ENCODE measurements at regions not wholly inside any gene's neighbourhood (a gene's known extent, or its start where the extent isn't known, plus 50 kb on each side); places are given as distances from the start of the nearest gene placed in this dataset.
"Not testable (repeated sequence)": the region's sequence is repeated elsewhere in the genome, so short reads cannot be mapped to it uniquely, and the experiment has no call there.

DNA sequence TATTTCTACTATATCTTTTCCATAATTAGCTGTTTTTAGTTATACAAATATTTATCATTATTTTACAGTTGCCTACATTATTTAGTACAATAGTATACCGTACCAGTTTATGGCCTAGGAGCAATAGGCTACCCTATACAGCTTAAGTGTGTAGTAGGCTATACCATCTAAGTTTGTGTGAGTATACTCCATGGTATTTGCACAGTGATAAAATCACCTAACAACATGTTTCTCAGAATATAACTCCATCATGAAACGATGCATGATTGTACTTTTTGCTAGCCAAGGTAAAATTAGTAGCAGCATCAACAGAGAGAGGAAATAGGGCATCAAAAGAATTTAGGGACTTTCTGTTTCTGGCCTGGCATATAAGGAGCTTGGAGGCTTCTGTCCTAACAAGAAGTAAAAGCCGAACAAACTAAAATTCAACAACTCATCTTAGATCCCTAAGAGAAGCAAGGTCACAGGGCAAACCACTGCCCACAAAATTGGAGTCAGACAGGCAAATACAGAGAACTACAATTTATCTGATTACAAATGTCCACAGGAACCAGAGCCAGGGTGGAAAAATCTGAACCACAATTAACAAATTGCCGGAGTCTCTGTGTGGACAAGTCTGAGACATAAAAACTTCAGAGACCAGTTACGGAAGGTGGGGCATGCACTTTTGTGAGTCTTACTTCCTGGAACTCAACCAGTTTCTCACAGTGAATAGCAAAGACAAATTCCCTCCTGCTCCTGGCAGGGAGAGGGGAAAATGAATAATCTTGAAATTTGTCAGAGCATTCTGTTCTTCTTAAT is 671.4 kb downstream of the RFPL4B start:
- Histone ChIP-seq H3K27ac (peak overlapping the region; percentile 41 to 76), H3K4me1 (no peaks in the 10 kb centered on the region), H3K4me3 (no peak overlapping the region), H3K9me3 (no peaks in the 10 kb centered on the region), H3K27me3 (no peaks in the 10 kb centered on the region), H3K36me3 (no peaks in the 10 kb centered on the region)
- DNase-seq (ENCODE audit: low spot score in 2 of 2): peak in 1 of 2 donors; percentile 20
- intact Hi-C loops (cut with DNase I; ENCODE audit: low total_unique reads): no loop called here
- TF ChIP-seq, protein P1, sequence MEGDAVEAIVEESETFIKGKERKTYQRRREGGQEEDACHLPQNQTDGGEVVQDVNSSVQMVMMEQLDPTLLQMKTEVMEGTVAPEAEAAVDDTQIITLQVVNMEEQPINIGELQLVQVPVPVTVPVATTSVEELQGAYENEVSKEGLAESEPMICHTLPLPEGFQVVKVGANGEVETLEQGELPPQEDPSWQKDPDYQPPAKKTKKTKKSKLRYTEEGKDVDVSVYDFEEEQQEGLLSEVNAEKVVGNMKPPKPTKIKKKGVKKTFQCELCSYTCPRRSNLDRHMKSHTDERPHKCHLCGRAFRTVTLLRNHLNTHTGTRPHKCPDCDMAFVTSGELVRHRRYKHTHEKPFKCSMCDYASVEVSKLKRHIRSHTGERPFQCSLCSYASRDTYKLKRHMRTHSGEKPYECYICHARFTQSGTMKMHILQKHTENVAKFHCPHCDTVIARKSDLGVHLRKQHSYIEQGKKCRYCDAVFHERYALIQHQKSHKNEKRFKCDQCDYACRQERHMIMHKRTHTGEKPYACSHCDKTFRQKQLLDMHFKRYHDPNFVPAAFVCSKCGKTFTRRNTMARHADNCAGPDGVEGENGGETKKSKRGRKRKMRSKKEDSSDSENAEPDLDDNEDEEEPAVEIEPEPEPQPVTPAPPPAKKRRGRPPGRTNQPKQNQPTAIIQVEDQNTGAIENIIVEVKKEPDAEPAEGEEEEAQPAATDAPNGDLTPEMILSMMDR (IDR thresholded peaks at IDR 0.05): no peak
- TF ChIP-seq POLR2A (IDR thresholded peaks at IDR 0.05): no peak
- TF ChIP-seq POLR2AphosphoS5 (IDR thresholded peaks at IDR 0.05): no peak

- intact Hi-C loops (cut with DNase I; ENCODE audit: low total_unique reads): no loop called here
- Histone ChIP-seq H3K36me3 (no peaks in the 10 kb centered on the region), H3K4me3 (no peak overlapping the region), H3K9me3 (no peaks in the 10 kb centered on the region), H3K27me3 (no peaks in the 10 kb centered on the region), H3K4me1 (no peaks in the 10 kb centered on the region), H3K27ac (peak overlapping the region; percentile 41 to 76)
- DNase-seq (ENCODE audit: low spot score in 2 of 2): no peak
- TF ChIP-seq POLR2AphosphoS5 (IDR thresholded peaks at IDR 0.05) (no peak), POLR2A (IDR thresholded peaks at IDR 0.05) (no peak)
- TF ChIP-seq, protein P1 (IDR thresholded peaks at IDR 0.05): no peak
Observed at GRCh38 chr6:113019176-113019575, 672.0 kb downstream of the RFPL4B start.

- H3K27me3 ChIP-seq: no peaks in the 10 kb centered on the region
- H3K27ac ChIP-seq: no peak overlapping the region
- no peaks in the 10 kb centered on the region for H3K9me3 ChIP-seq
- H3K36me3 ChIP-seq: no peaks in the 10 kb centered on the region
- H3K4me1 ChIP-seq: no peaks in the 10 kb centered on the region
- no peak overlapping the region for H3K4me3 ChIP-seq
- DNase-seq (ENCODE audit: low spot score in 2 of 2): no peak
- intact Hi-C loops (cut with DNase I; ENCODE audit: low total_unique reads): no loop called here
- TF ChIP-seq POLR2A (IDR thresholded peaks at IDR 0.05) (no peak), POLR2AphosphoS5 (IDR thresholded peaks at IDR 0.05) (no peak)
- TF ChIP-seq, protein P1 (IDR thresholded peaks at IDR 0.05): no peak
Observed at GRCh38 chr6:113027780-113028179, 680.6 kb downstream of the RFPL4B start.

GRCh38 chr6:113029161-113029560 is 682.0 kb downstream of the RFPL4B start:
- H3K36me3 ChIP-seq; H3K9me3 ChIP-seq; H3K4me3 ChIP-seq; H3K4me1 ChIP-seq; DNase-seq (ENCODE audit: low spot score in 2 of 2); H3K27ac ChIP-seq; intact Hi-C loops (cut with DNase I; ENCODE audit: low total_unique reads); H3K27me3 ChIP-seq: not testable (repeated sequence)

DNA sequence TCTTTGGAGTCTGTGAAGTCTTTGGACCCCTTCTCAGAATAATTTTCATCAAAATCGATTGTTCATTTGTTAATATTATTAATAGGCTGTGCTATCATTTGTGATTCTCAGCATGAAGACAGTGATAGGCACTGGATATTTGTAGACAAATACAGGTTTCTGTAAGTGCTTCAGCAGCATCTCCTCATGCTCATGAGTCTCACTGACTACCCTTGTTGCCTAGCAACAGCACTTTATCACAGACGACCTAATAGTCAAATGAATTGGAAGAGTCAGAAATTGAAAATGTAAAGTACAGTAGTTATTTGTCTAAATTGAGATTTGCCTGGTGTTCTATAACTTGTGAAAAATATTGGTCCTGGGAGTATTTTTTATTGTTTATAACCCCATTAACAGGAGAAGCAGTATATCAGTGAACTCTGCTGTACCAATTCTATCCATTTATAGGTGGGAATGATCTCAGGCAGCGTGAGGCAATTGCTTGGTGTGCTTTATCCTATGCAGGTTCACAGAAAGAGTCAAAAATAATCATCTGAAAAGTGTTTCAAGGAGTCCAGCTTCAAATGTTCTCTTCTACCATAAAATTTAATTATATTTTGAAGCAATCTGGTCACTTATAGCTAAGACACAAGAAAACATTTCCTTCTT is 684.6 kb downstream of the RFPL4B start:
- TF ChIP-seq, protein P1 (IDR thresholded peaks at IDR 0.05): no peak
- TF ChIP-seq POLR2AphosphoS5 (IDR thresholded peaks at IDR 0.05) (no peak), POLR2A (IDR thresholded peaks at IDR 0.05) (no peak)
- H3K9me3 ChIP-seq: no peaks in the 10 kb centered on the region
- intact Hi-C loops (cut with DNase I; ENCODE audit: low total_unique reads): no loop called here
- H3K4me3 ChIP-seq: no peak overlapping the region
- H3K27me3 ChIP-seq: no peaks in the 10 kb centered on the region
- H3K36me3 ChIP-seq: no peaks in the 10 kb centered on the region
- DNase-seq (ENCODE audit: low spot score in 2 of 2): no peak
- H3K27ac ChIP-seq: no peak overlapping the region
- H3K4me1 ChIP-seq: no peaks in the 10 kb centered on the region
